K562 (cell line): ENCODE measurements at regions not wholly inside any gene's neighbourhood (a gene's known extent, or its start where the extent isn't known, plus 50 kb on each side); places are given as distances from the start of the nearest gene placed in this dataset.

Experiments used
- ATAC-seq: fragments of 200-7000 bp; cut with Tn5 transposase; 3 replicates; pipeline ENCODE4 v1.9.1; 2020; ENCODE audit warnings: moderate library complexity
- BruUV-seq: library from RNA; stranded (reverse); fragments of 400-500 nt; replicated peaks from 2 replicates; lab custom pipeline; 2021; lab: Mats Ljungman, UMichigan
- CTCF ChIA-PET: fragments of 300-600 bp; formaldehyde crosslinking; extraction: SDS; loops from one replicate; lab custom pipeline; 2021; ENCODE audit warnings: low intra/inter-chr PET ratio; lab: Yijun Ruan, JAX
- POLR2A ChIA-PET: fragments of 300-600, 350-650 bp; sonication (Branson Sonifier 250); formaldehyde crosslinking; extraction: SDS; loops from one replicate; lab custom pipeline; 2021; ENCODE audit warnings: antibody characterized with exemption, inconsistent platforms; lab: Yijun Ruan, JAX
- DNase-seq, 4 experiments: peaks; one replicate each; pipeline versions ENCODE4 v3.0.0 to v3.0.0-alpha.2; 2011 to 2018; ENCODE audit warnings: low spot score in 3 of 4, mixed read lengths in 3 of 4; ENCODE audit errors: extremely low read depth in 1 of 4
- FAIRE-seq: peaks from 2 replicates; lab custom pipeline; 2011; peaks lifted over from hg19 to GRCh38; lab: Jason Lieb, UNC
- H2AFZ ChIP-seq: 2 replicates; pipeline ENCODE4 v1.6.0; 2011; ENCODE audit warnings: low read depth, low read length, control low read depth, inconsistent platforms
- H3K27ac ChIP-seq: fragments of 200-600 bp; 3 replicates; pipeline ENCODE4 v1.8.0; 2011; ENCODE audit warnings: low read depth, mild to moderate bottlenecking, control low read depth, inconsistent platforms, low read length, moderate library complexity, mixed read lengths; ENCODE audit errors: extremely low read depth
- H3K27me3 ChIP-seq, 2 experiments: fragments of 300-600 bp in 1 of 2; 2 replicates in 1 of 2; 3 replicates in 1 of 2; pipeline versions ENCODE4 v1.6.0 to v1.8.0; 2011; ENCODE audit warnings: inconsistent platforms in 2 of 2, low read length in 2 of 2, mild to moderate bottlenecking in 1 of 2, mixed read lengths in 1 of 2, moderate library complexity in 1 of 2; ENCODE audit not compliant: control insufficient read depth in 2 of 2, insufficient read depth in 2 of 2
- H3K36me3 ChIP-seq: fragments of 300-600 bp; 3 replicates; pipeline ENCODE4 v1.8.0; 2011; ENCODE audit warnings: mild to moderate bottlenecking, low read length, inconsistent platforms; ENCODE audit not compliant: control insufficient read depth, insufficient read depth
- H3K4me1 ChIP-seq, 2 experiments: fragments of 200-600 bp in 1 of 2; replicated peaks in 1 of 2; 2 replicates in 1 of 2; 3 replicates in 1 of 2; pipeline versions ENCODE4 v1.5.1 to v1.8.0; 2011; ENCODE audit warnings: inconsistent platforms in 2 of 2, low read length in 2 of 2, mild to moderate bottlenecking in 1 of 2, mixed read lengths in 1 of 2, moderate library complexity in 1 of 2; ENCODE audit not compliant: control insufficient read depth in 2 of 2, insufficient read depth in 2 of 2
- H3K4me2 ChIP-seq: 2 replicates; pipeline ENCODE4 v1.6.1; 2011; ENCODE audit warnings: low read length, control low read depth, inconsistent platforms, mixed read lengths; ENCODE audit not compliant: insufficient read depth
- H3K4me3 ChIP-seq: fragments of 200-600 bp; sonication (generic), shearing (Covaris generic); 2 replicates; pipeline ENCODE4 v1.5.1; 2016; ENCODE audit warnings: control low read depth, inconsistent platforms
- H3K79me2 ChIP-seq: fragments of 200-600 bp; 3 replicates; pipeline ENCODE4 v1.8.0; 2011; ENCODE audit warnings: low read length, inconsistent platforms; ENCODE audit not compliant: control insufficient read depth, insufficient read depth
- H3K9ac ChIP-seq, 2 experiments: 2 replicates each; pipeline versions ENCODE4 v1.6.0 to v1.6.1; 2011; ENCODE audit warnings: low read depth in 2 of 2, low read length in 2 of 2, control low read depth in 1 of 2, inconsistent platforms in 1 of 2, mild to moderate bottlenecking in 1 of 2, mixed read lengths in 1 of 2; ENCODE audit not compliant: insufficient read depth in 1 of 2
- H3K9me1 ChIP-seq: one replicate; pipeline ENCODE4 v1.6.0; 2011; ENCODE audit warnings: inconsistent platforms, mild to moderate bottlenecking, low read length, moderate library complexity; ENCODE audit not compliant: control insufficient read depth, insufficient read depth
- H3K9me3 ChIP-seq: replicated peaks from 2 replicates; pipeline ENCODE4 v1.5.1; 2011; ENCODE audit warnings: low read depth, low read length, inconsistent platforms; ENCODE audit not compliant: control insufficient read depth, insufficient read depth
- H4K20me1 ChIP-seq: replicated peaks from 2 replicates; pipeline ENCODE4 v1.6.1; 2011; ENCODE audit warnings: low read length, inconsistent platforms, mixed read lengths; ENCODE audit not compliant: control insufficient read depth, insufficient read depth
- BRCA1 ChIP-seq, 2 experiments: fragments of 450-650 bp in 1 of 2; sonication (generic) in 1 of 2; formaldehyde crosslinking in 1 of 2; IDR thresholded peaks; 2 replicates each; pipeline versions ENCODE4 v1.5.0 to v1.6.1; 2017 to 2020; ENCODE audit warnings: mild to moderate bottlenecking in 1 of 2, missing genetic modification reagents in 1 of 2
- DACH1 ChIP-seq: fragments of 450-650 bp; IDR thresholded peaks from 2 replicates; pipeline ENCODE4 v1.6.1; 2018; ENCODE audit not compliant: partially characterized antibody
- ESRRB ChIP-seq: fragments of 250-450 bp; sonication (Bioruptor Pico); IDR thresholded peaks from 2 replicates; pipeline ENCODE4 v1.5.0; 2020; ENCODE audit warnings: mild to moderate bottlenecking, moderate library complexity, borderline replicate concordance
- EZH2 ChIP-seq: IDR thresholded peaks from 2 replicates; pipeline ENCODE4 v1.6.1; 2012; ENCODE audit warnings: low read depth, mild to moderate bottlenecking, inconsistent platforms, low read length, borderline replicate concordance
- HDAC1 ChIP-seq, 2 experiments: fragments of 450-650 bp; IDR thresholded peaks; 2 replicates each; pipeline ENCODE4 v1.6.1; 2016 to 2017; ENCODE audit warnings: inconsistent platforms in 1 of 2, mild to moderate bottlenecking in 1 of 2, moderate library complexity in 1 of 2
- NEUROD1 ChIP-seq: fragments of 150-350 bp; IDR thresholded peaks from 2 replicates; pipeline ENCODE4 v1.6.1; 2014; ENCODE audit warnings: borderline replicate concordance, low read length, low read depth; ENCODE audit not compliant: partially characterized antibody
- RFX1 ChIP-seq: fragments of 450-650 bp; IDR thresholded peaks from 2 replicates; pipeline ENCODE4 v1.6.1; 2016; ENCODE audit warnings: mild to moderate bottlenecking, moderate library complexity
- SNAPC5 ChIP-seq: fragments of 250-450 bp; sonication (Bioruptor Pico); IDR thresholded peaks from 2 replicates; pipeline ENCODE4 v1.8.0; 2021; ENCODE audit warnings: moderate library complexity, mild to moderate bottlenecking, inconsistent platforms
- TRIM24 ChIP-seq, 2 experiments: fragments of 450-650 bp; IDR thresholded peaks; 2 replicates each; pipeline ENCODE4 v1.6.1; 2016
- ZNF140 ChIP-seq: fragments of 250-450 bp; sonication (Bioruptor Pico); IDR thresholded peaks from 2 replicates; pipeline ENCODE4 v1.8.0; 2021; ENCODE audit warnings: moderate library complexity, mild to moderate bottlenecking, inconsistent platforms
- ZNF24 ChIP-seq: fragments of 450-650 bp; IDR thresholded peaks from 2 replicates; pipeline ENCODE4 v1.6.1; 2016
- ZNF280A ChIP-seq: fragments of 450-650 bp; IDR thresholded peaks from 2 replicates; pipeline ENCODE4 v1.6.1; 2018; ENCODE audit warnings: mild to moderate bottlenecking, low read depth; ENCODE audit not compliant: partially characterized antibody
- WGBS: fragments of 100-300 bp; shearing (Covaris generic); methylation state at CpG from one replicate; pipeline ENCODE4 v1.1.6; 2016; ENCODE audit warnings: low coverage, mixed read lengths; ENCODE audit not compliant: insufficient coverage; ENCODE audit errors: missing lambda C conversion rate; 5-methylcytosine and 5-hydroxymethylcytosine counted together
- in situ Hi-C: fragments of 300-500 bp; cut with MboI; formaldehyde crosslinking; loops from 4 replicates; pipeline ENCODE4 v1.15.0; 2018; ENCODE audit warnings: inconsistent platforms, mixed read lengths
- intact Hi-C: fragments of 100-400 bp; cut with micrococcal nuclease; formaldehyde crosslinking; loops from 2 replicates; pipeline ENCODE4 v1.14.2; 2022
- TF ChIP-seq, protein P1 (sequence below): fragments of 450-650 bp; IDR thresholded peaks from 2 replicates; pipeline ENCODE4 v1.6.1; 2016
- TF ChIP-seq, protein P2 (sequence below): fragments of 450-650 bp; IDR thresholded peaks from 2 replicates; pipeline ENCODE4 v1.6.1; 2016; ENCODE audit warnings: low read depth

- Histone ChIP-seq H3K27me3 (no peaks in the 10 kb centered on the region), H4K20me1 (no peaks in the 10 kb centered on the region), H3K4me2 (no peak overlapping the region), H3K36me3 (no peaks in the 10 kb centered on the region), H3K79me2 (no peaks in the 10 kb centered on the region), H2AFZ (no peak overlapping the region), H3K9ac (no peak overlapping the region), H3K27ac (no peak overlapping the region), H3K4me3 (no peak overlapping the region), H3K4me1 (no peaks in the 10 kb centered on the region), H3K9me1 (no peaks in the 10 kb centered on the region), H3K9me3 (no peaks in the 10 kb centered on the region)
- DNase-seq (no peak), FAIRE-seq (no peak), ATAC-seq (no peak)
- TF ChIP-seq RFX1 (no peak), NEUROD1 (no peak), DACH1 (no peak), ZNF24 (no peak), TRIM24 (IDR thresholded peaks at IDR 0.05) (no peak), ZNF140 (CRISPR knock-in tag) (no peak), BRCA1 (IDR thresholded peaks at IDR 0.05) (no peak), BRCA1 (CRISPR knock-in tag; IDR thresholded peaks at IDR 0.05) (no peak), ZNF280A (no peak), HDAC1 (IDR thresholded peaks at IDR 0.05) (no peak), SNAPC5 (CRISPR knock-in tag) (no peak), ESRRB (CRISPR knock-in tag) (no peak), EZH2 (no peak)
- TF ChIP-seq, protein P1, sequence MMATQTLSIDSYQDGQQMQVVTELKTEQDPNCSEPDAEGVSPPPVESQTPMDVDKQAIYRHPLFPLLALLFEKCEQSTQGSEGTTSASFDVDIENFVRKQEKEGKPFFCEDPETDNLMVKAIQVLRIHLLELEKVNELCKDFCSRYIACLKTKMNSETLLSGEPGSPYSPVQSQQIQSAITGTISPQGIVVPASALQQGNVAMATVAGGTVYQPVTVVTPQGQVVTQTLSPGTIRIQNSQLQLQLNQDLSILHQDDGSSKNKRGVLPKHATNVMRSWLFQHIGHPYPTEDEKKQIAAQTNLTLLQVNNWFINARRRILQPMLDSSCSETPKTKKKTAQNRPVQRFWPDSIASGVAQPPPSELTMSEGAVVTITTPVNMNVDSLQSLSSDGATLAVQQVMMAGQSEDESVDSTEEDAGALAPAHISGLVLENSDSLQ, result no peak
- TF ChIP-seq, protein P2, sequence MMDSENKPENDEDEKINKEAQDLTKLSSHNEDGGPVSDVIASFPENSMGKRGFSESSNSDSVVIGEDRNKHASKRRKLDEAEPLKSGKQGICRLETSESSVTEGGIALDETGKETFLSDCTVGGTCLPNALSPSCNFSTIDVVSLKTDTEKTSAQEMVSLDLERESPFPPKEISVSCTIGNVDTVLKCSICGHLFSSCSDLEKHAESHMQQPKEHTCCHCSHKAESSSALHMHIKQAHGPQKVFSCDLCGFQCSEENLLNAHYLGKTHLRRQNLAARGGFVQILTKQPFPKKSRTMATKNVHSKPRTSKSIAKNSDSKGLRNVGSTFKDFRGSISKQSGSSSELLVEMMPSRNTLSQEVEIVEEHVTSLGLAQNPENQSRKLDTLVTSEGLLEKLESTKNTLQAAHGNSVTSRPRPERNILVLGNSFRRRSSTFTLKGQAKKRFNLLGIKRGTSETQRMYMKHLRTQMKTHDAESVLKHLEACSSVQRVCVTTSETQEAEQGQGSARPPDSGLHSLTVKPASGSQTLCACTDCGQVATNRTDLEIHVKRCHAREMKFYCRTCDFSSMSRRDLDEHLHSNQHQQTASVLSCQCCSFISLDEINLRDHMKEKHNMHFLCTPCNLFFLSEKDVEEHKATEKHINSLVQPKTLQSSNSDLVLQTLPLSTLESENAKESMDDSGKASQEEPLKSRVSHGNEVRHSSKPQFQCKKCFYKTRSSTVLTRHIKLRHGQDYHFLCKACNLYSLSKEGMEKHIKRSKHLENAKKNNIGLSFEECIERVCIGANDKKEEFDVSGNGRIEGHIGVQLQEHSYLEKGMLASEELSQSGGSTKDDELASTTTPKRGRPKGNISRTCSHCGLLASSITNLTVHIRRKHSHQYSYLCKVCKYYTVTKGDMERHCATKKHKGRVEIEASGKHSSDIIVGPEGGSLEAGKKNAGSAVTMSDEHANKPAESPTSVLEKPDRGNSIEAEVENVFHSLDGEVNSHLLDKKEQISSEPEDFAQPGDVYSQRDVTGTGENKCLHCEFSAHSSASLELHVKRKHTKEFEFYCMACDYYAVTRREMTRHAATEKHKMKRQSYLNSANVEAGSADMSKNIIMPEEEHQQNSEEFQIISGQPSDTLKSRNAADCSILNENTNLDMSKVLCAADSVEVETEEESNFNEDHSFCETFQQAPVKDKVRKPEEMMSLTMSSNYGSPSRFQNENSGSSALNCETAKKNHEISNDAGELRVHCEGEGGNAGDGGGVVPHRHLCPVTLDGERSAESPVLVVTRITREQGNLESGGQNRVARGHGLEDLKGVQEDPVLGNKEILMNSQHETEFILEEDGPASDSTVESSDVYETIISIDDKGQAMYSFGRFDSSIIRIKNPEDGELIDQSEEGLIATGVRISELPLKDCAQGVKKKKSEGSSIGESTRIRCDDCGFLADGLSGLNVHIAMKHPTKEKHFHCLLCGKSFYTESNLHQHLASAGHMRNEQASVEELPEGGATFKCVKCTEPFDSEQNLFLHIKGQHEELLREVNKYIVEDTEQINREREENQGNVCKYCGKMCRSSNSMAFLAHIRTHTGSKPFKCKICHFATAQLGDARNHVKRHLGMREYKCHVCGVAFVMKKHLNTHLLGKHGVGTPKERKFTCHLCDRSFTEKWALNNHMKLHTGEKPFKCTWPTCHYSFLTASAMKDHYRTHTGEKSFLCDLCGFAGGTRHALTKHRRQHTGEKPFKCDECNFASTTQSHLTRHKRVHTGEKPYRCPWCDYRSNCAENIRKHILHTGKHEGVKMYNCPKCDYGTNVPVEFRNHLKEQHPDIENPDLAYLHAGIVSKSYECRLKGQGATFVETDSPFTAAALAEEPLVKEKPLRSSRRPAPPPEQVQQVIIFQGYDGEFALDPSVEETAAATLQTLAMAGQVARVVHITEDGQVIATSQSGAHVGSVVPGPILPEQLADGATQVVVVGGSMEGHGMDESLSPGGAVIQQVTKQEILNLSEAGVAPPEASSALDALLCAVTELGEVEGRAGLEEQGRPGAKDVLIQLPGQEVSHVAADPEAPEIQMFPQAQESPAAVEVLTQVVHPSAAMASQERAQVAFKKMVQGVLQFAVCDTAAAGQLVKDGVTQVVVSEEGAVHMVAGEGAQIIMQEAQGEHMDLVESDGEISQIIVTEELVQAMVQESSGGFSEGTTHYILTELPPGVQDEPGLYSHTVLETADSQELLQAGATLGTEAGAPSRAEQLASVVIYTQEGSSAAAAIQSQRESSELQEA, result no peak
- intact Hi-C loops, result no loop called here
- BruUV-seq, result no TSS peak
- 1% methylated on average over 3 of the region's 3 CpGs for WGBS
- in situ Hi-C loops, result no loop called here
- ChIA-PET POLR2A (no interaction called here), CTCF (no interaction called here)
Observed at GRCh38 chr7:136692221-136692620, 176.2 kb upstream of the CHRM2 start.
